ENCODE measurements at regions not wholly inside any gene's neighbourhood (a gene's known extent, or its start where the extent isn't known, plus 50 kb on each side); places are given as distances from the start of the nearest gene placed in this dataset.

- H3K79me2 ChIP-seq (ENCODE audit: insufficient read depth, low read length) = no peaks in the 10 kb centered on the region
- Mint-ChIP-seq H3K27me3 (ENCODE audit: low read depth in 3 of 3) (peaks cover 0 to 2% (median 0%) of the 10 kb centered on the region in 3 donors), H3K4me3 (no peak overlapping the region), H3K4me1 (no peaks in the 10 kb centered on the region), H3K9me3 (peaks cover 0 to 12% (median 2%) of the 10 kb centered on the region in 7 donors), H3K36me3 (no peaks in the 10 kb centered on the region), H3K27ac (no peak overlapping the region)
- no peak overlapping the region for H3K4me3 ChIP-seq (replicated peaks in 1 of 3; ENCODE audit: low read depth in 2 of 3, low read length in 3 of 3)
- H3K27me3 ChIP-seq (ENCODE audit: control insufficient read depth in 2 of 2, insufficient read depth in 2 of 2, low read length in 2 of 2) = no peaks in the 10 kb centered on the region
- H3K4me1 ChIP-seq (ENCODE audit: control insufficient read depth in 1 of 2, insufficient read depth in 2 of 2, low read length in 2 of 2) = no peaks in the 10 kb centered on the region
- DNase-seq = no peak
- no peaks in the 10 kb centered on the region for H3K36me3 ChIP-seq (replicated peaks in 1 of 2; ENCODE audit: control insufficient read depth in 1 of 2, insufficient read depth in 2 of 2, low read length in 2 of 2)
- no peak overlapping the region for H3K9ac ChIP-seq (ENCODE audit: insufficient read depth, low read length, poor library complexity, severe bottlenecking)
- no peak overlapping the region for H3K4me2 ChIP-seq (replicated peaks; ENCODE audit: extremely low read depth, low read length, poor library complexity, severe bottlenecking)
- WGBS (ENCODE audit: insufficient coverage) = 67% methylated on average over 1 of the region's 3 CpGs
- no peaks in the 10 kb centered on the region for H3K9me3 ChIP-seq (replicated peaks in 1 of 2; ENCODE audit: control insufficient read depth in 1 of 2, insufficient read depth in 1 of 2, low read length in 2 of 2)
- TF ChIP-seq, protein P1, sequence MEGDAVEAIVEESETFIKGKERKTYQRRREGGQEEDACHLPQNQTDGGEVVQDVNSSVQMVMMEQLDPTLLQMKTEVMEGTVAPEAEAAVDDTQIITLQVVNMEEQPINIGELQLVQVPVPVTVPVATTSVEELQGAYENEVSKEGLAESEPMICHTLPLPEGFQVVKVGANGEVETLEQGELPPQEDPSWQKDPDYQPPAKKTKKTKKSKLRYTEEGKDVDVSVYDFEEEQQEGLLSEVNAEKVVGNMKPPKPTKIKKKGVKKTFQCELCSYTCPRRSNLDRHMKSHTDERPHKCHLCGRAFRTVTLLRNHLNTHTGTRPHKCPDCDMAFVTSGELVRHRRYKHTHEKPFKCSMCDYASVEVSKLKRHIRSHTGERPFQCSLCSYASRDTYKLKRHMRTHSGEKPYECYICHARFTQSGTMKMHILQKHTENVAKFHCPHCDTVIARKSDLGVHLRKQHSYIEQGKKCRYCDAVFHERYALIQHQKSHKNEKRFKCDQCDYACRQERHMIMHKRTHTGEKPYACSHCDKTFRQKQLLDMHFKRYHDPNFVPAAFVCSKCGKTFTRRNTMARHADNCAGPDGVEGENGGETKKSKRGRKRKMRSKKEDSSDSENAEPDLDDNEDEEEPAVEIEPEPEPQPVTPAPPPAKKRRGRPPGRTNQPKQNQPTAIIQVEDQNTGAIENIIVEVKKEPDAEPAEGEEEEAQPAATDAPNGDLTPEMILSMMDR (IDR thresholded peaks at IDR 0.05) = no peak
- H2AFZ ChIP-seq (ENCODE audit: insufficient read depth, low read depth, low read length, poor library complexity, severe bottlenecking) = no peak overlapping the region
- H4K20me1 ChIP-seq (ENCODE audit: insufficient read depth, low read length) = no peaks in the 10 kb centered on the region
- intact Hi-C loops (cut with micrococcal nuclease) = no loop called here
- no peak overlapping the region for H3K27ac ChIP-seq (ENCODE audit: low read depth in 1 of 2, low read length in 2 of 2)
Observed at GRCh38 chr11:42195289-42196013, 736.0 kb upstream of the LRRC4C start.

DNA sequence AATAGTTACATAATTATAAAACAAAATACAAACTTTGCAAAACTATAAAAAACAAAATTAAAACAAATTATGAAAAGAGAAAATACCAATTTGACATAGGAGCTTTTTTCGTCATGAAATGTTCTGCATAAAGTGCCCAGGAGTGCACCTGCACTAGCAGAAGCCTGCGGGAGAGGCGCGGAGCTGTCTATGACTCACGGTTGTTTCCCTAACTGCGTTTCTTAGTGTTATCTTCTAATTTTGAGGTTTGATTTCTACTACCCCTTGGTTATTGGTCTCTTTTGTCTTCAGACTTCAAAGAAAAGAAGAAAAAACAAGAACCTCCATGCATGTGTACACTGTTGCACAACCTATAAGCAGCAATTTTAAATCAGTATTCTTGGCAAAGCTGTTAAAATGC is 740.9 kb upstream of the LRRC4C start:
- H3K27me3 Mint-ChIP-seq (ENCODE audit: low read depth in 3 of 3) = peaks cover 0 to 2% (median 0%) of the 10 kb centered on the region in 3 donors
- H3K79me2 ChIP-seq (ENCODE audit: insufficient read depth, low read length) = no peaks in the 10 kb centered on the region
- H3K9me3 Mint-ChIP-seq = peaks cover 0 to 20% (median 4%) of the 10 kb centered on the region in 7 donors
- no peaks in the 10 kb centered on the region for H4K20me1 ChIP-seq (ENCODE audit: insufficient read depth, low read length)
- no peak overlapping the region for H3K9ac ChIP-seq (ENCODE audit: insufficient read depth, low read length, poor library complexity, severe bottlenecking)
- no peaks in the 10 kb centered on the region for H3K4me1 Mint-ChIP-seq
- no peak overlapping the region for H3K4me2 ChIP-seq (replicated peaks; ENCODE audit: extremely low read depth, low read length, poor library complexity, severe bottlenecking)
- no CpG with 5 or more reads among the region's 6 CpGs for WGBS (ENCODE audit: insufficient coverage)
- intact Hi-C loops (cut with micrococcal nuclease) = no loop called here
- TF ChIP-seq, protein P1 (IDR thresholded peaks at IDR 0.05) = no peak
- no peaks in the 10 kb centered on the region for H3K36me3 Mint-ChIP-seq
- peaks cover 4 to 7% of the 10 kb centered on the region in 2 donors for H3K9me3 ChIP-seq (replicated peaks in 1 of 2; ENCODE audit: control insufficient read depth in 1 of 2, insufficient read depth in 1 of 2, low read length in 2 of 2)
- no peak overlapping the region for H3K27ac Mint-ChIP-seq
- H3K4me3 Mint-ChIP-seq = no peak overlapping the region
- no peaks in the 10 kb centered on the region for H3K4me1 ChIP-seq (ENCODE audit: control insufficient read depth in 1 of 2, insufficient read depth in 2 of 2, low read length in 2 of 2)
- no peak overlapping the region for H2AFZ ChIP-seq (ENCODE audit: insufficient read depth, low read depth, low read length, poor library complexity, severe bottlenecking)
- H3K27me3 ChIP-seq (ENCODE audit: control insufficient read depth in 2 of 2, insufficient read depth in 2 of 2, low read length in 2 of 2) = no peaks in the 10 kb centered on the region
- H3K36me3 ChIP-seq (replicated peaks in 1 of 2; ENCODE audit: control insufficient read depth in 1 of 2, insufficient read depth in 2 of 2, low read length in 2 of 2) = no peaks in the 10 kb centered on the region
- no peak for DNase-seq
- H3K4me3 ChIP-seq (replicated peaks in 1 of 3; ENCODE audit: low read depth in 2 of 3, low read length in 3 of 3) = no peak overlapping the region
- no peak overlapping the region for H3K27ac ChIP-seq (ENCODE audit: low read depth in 1 of 2, low read length in 2 of 2)
